ENCODE measurements at regions not wholly inside any gene's neighbourhood (a gene's known extent, or its start where the extent isn't known, plus 50 kb on each side); places are given as distances from the start of the nearest gene placed in this dataset.

DNA sequence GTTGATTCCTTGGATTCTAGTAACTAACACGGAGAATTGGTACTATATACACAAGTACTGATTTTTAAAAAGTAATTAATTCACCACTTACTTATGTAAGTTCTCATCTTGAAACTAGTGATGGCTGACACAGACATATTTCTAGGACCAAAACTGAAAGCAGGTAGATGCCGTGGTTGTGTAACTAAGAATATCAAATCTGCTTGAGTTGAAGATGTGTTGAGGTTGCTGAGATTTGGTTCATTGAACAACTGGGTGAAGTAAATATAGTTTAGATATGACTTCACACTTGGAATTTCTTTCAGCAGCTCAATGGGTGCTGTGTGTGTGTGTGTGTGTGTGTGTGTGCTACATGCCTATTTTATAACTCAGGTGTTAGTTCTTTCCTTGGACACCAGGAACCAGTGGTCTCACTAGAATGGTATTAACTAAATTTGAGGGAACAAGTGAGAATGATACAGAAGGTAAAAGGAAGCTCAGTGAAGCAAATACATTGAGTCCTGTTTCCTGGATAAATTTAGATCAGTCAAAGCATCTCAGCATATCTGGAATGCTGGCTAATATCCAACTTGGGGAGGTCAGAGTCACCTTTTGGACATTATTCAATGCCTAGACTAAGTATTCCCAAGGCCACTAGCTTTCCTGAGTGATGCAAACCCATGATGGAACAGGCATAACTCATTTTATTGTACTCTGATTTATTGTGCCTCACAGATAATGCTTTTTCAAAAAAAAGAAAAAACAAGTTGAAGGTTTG is 110.7 kb upstream of the ZEB2 start:
- H3K27me3 ChIP-seq: no peaks in the 10 kb centered on the region
- H3K4me3 ChIP-seq: no peak overlapping the region
- DNase-seq (no peak), ATAC-seq (no peak)
- TF ChIP-seq CTCF (IDR thresholded peaks at IDR 0.05): no peak
- H3K36me3 ChIP-seq: no peaks in the 10 kb centered on the region
- peaks cover 0 to 7% of the 10 kb centered on the region in 2 donors for H3K4me1 ChIP-seq
- no peak overlapping the region for H3K27ac ChIP-seq
- intact Hi-C loops (cut with DNase I): no loop called here
- H3K9me3 ChIP-seq: peaks cover 0 to 2% of the 10 kb centered on the region in 2 donors

DNA sequence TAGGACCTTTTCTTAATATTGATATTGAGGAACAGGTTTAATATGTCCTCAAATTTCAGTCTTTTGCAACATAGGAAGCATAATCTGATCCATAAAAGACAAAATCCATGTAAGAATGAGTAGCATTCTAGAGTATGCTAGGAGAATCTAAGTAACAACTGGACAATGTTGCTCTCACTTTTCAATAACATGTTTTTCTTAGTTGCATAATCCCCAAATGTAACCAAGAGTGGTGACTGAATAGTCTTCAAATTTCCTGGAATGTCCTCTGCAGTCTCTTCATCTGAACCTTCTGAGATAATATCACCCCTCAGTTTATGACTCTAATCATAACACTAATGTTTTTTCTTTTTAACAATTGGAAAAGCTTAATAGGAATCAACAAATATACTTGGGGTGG is 110.0 kb upstream of the ZEB2 start:
- H3K36me3 ChIP-seq: no peaks in the 10 kb centered on the region
- H3K9me3 ChIP-seq: no peaks in the 10 kb centered on the region
- intact Hi-C loops (cut with DNase I): no loop called here
- TF ChIP-seq CTCF (IDR thresholded peaks at IDR 0.05): no peak
- DNase-seq (peak in 1 of 4 donors; percentile 18), ATAC-seq (no peak)
- peaks cover 0 to 7% of the 10 kb centered on the region in 2 donors for H3K4me1 ChIP-seq
- H3K27ac ChIP-seq: no peak overlapping the region
- H3K4me3 ChIP-seq: no peak overlapping the region
- H3K27me3 ChIP-seq: no peaks in the 10 kb centered on the region

DNA sequence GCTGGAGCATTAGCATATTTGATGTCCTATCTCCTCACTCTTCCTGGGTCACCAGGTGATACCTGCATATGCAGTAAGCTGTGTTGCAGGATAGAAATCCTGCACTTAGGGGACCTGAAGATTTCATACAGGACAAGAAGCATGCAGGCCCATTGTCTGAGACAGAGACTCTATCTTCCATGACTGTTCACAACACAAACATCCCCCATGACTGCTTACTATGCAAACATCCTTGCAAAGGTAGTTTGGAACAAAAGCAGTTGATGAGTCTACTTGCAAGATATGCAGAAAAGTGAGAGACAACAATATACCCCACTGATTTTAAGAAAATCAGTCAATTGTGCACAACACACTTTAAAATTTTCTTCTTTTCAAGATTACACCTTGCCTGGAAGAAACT is 108.6 kb upstream of the ZEB2 start:
- H3K9me3 ChIP-seq: no peaks in the 10 kb centered on the region
- no peak overlapping the region for H3K4me3 ChIP-seq
- intact Hi-C loops (cut with DNase I): no loop called here
- no peak overlapping the region for H3K27ac ChIP-seq
- no peak for TF ChIP-seq CTCF (IDR thresholded peaks at IDR 0.05)
- H3K4me1 ChIP-seq: peaks cover 0 to 7% of the 10 kb centered on the region in 2 donors
- DNase-seq: no peak
- H3K27me3 ChIP-seq: no peaks in the 10 kb centered on the region
- ATAC-seq: no peak
- H3K36me3 ChIP-seq: no peaks in the 10 kb centered on the region

DNA sequence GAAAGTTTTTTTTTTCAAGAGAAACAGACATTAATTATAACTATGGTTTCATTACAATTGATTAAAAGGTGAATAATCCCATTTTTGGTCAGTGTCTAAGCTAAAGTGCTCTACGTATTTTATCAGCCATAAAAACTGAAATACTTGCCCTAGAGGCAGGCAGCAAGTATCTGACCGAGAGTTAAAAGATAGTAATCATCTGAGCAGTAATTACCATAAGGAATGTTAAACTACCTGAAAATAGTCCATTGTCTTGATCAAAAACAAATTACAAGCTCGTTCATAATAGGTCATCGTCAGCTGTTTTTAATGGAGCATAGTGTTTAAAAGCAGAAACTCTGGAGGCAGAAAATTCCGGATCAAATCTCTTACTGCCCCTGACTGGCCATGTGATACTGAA is 105.7 kb upstream of the ZEB2 start:
- no peaks in the 10 kb centered on the region for H3K36me3 ChIP-seq
- no peak overlapping the region for H3K4me3 ChIP-seq
- no peak for ATAC-seq
- H3K27ac ChIP-seq: no peak overlapping the region
- intact Hi-C loops (cut with DNase I): no loop called here
- DNase-seq: no peak
- H3K4me1 ChIP-seq: no peaks in the 10 kb centered on the region
- TF ChIP-seq CTCF (IDR thresholded peaks at IDR 0.05): no peak
- H3K27me3 ChIP-seq: no peaks in the 10 kb centered on the region
- peaks cover 0 to 8% of the 10 kb centered on the region in 2 donors for H3K9me3 ChIP-seq

GRCh38 chr2:144625226-144625625 is 105.3 kb upstream of the ZEB2 start:
- H3K27me3 ChIP-seq: no peaks in the 10 kb centered on the region
- no peak for ATAC-seq

More at GRCh38 chr2:144625226-144625625, 105.3 kb upstream of the ZEB2 start:
- intact Hi-C loops (cut with DNase I): no loop called here
- Histone ChIP-seq H3K36me3 (no peaks in the 10 kb centered on the region), H3K4me1 (no peaks in the 10 kb centered on the region), H3K4me3 (no peak overlapping the region), H3K9me3 (peaks cover 0 to 8% of the 10 kb centered on the region in 2 donors), H3K27ac (no peak overlapping the region)
- no peak for DNase-seq
- no peak for TF ChIP-seq CTCF (IDR thresholded peaks at IDR 0.05)

All from left lung (tissue), 4 donors.